Tibial nerve (tissue), 4 donors: ENCODE measurements at regions not wholly inside any gene's neighbourhood (a gene's known extent, or its start where the extent isn't known, plus 50 kb on each side); places are given as distances from the start of the nearest gene placed in this dataset.

Experiments used
- EP300 ChIP-seq, 2 donors: sonication (generic); formaldehyde crosslinking; IDR thresholded peaks; one replicate each; pipeline ENCODE4 v1.6.1; 2017; ENCODE audit warnings: antibody characterized with exemption in 2 of 2, mild to moderate bottlenecking in 1 of 2
- POLR2A ChIP-seq, 2 donors: fragments of 450-650 bp; IDR thresholded peaks; one replicate each; pipeline ENCODE4 v1.6.1; 2017; ENCODE audit warnings: antibody characterized with exemption in 2 of 2, mild to moderate bottlenecking in 2 of 2, moderate library complexity in 2 of 2
- TF ChIP-seq, protein P1 (sequence below), 5 experiments: fragments of 200-600 bp in 3 of 5; fragments of 450-650 bp in 2 of 5; sonication (generic) in 3 of 5; IDR thresholded peaks; one replicate each; pipeline ENCODE4 v1.5.1; 2016 to 2019; ENCODE audit warnings: antibody characterized with exemption in 5 of 5, mild to moderate bottlenecking in 3 of 5, moderate library complexity in 2 of 5

- TF ChIP-seq EP300 (IDR thresholded peaks at IDR 0.05) (no peak), POLR2A (IDR thresholded peaks at IDR 0.05) (no peak)
- TF ChIP-seq, protein P1, sequence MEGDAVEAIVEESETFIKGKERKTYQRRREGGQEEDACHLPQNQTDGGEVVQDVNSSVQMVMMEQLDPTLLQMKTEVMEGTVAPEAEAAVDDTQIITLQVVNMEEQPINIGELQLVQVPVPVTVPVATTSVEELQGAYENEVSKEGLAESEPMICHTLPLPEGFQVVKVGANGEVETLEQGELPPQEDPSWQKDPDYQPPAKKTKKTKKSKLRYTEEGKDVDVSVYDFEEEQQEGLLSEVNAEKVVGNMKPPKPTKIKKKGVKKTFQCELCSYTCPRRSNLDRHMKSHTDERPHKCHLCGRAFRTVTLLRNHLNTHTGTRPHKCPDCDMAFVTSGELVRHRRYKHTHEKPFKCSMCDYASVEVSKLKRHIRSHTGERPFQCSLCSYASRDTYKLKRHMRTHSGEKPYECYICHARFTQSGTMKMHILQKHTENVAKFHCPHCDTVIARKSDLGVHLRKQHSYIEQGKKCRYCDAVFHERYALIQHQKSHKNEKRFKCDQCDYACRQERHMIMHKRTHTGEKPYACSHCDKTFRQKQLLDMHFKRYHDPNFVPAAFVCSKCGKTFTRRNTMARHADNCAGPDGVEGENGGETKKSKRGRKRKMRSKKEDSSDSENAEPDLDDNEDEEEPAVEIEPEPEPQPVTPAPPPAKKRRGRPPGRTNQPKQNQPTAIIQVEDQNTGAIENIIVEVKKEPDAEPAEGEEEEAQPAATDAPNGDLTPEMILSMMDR (IDR thresholded peaks at IDR 0.05): no peak
These were observed 784.8 kb downstream of the EPHA7 start for GRCh38 chr6:92634561-92634960.
